ENCODE measurements at regions not wholly inside any gene's neighbourhood (a gene's known extent, or its start where the extent isn't known, plus 50 kb on each side); places are given as distances from the start of the nearest gene placed in this dataset.

DNA sequence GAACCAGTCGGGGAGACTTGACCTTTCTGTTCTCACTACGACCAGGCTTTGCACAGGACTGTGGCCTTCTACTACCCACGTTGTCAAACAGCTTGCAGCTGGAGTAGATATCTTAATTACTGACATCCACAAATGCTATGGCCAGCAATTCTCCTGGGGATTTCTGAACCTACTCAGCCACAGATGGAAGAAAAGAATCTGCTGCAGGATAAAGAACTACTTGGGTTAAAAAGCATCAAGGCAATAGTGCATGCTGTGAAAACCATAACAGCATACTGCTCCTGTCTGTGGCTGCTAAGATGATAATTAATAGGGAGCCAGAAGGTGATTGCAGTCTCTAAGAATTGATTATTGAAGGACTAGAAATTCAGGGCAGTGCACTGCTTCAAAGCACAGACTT is 859.2 kb upstream of the SEMA6D start:
- TF ChIP-seq, protein P1, sequence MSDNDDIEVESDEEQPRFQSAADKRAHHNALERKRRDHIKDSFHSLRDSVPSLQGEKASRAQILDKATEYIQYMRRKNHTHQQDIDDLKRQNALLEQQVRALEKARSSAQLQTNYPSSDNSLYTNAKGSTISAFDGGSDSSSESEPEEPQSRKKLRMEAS (IDR thresholded peaks at IDR 0.05): no peak
- TF ChIP-seq MAZ (IDR thresholded peaks at IDR 0.05; ENCODE audit: borderline replicate concordance, low read depth, low read length) (no peak), EP300 (IDR thresholded peaks at IDR 0.05) (no peak)
- TF ChIP-seq, protein P2, sequence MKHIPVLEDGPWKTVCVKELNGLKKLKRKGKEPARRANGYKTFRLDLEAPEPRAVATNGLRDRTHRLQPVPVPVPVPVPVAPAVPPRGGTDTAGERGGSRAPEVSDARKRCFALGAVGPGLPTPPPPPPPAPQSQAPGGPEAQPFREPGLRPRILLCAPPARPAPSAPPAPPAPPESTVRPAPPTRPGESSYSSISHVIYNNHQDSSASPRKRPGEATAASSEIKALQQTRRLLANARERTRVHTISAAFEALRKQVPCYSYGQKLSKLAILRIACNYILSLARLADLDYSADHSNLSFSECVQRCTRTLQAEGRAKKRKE (CRISPR knock-in tag; IDR thresholded peaks at IDR 0.05; ENCODE audit: low read depth): no peak

Data from A549 (cell line).